ENCODE measurements at regions not wholly inside any gene's neighbourhood (a gene's known extent, or its start where the extent isn't known, plus 50 kb on each side); places are given as distances from the start of the nearest gene placed in this dataset.

GRCh38 chr10:35813219-35813618, 171.1 kb upstream of the FZD8 start:
- H3K27ac ChIP-seq (ENCODE audit: low read length): no peak overlapping the region
- no peak for TF ChIP-seq CTCF (IDR thresholded peaks at IDR 0.05)
- DNase-seq: no peak
- no peak overlapping the region for H3K4me3 ChIP-seq (ENCODE audit: low read length)
- no peaks in the 10 kb centered on the region for H3K36me3 Mint-ChIP-seq
- H3K27me3 ChIP-seq (ENCODE audit: control insufficient read depth, insufficient read depth, low read length): no peaks in the 10 kb centered on the region
- intact Hi-C loops (cut with micrococcal nuclease): no loop called here
- H3K4me1 Mint-ChIP-seq: no peaks in the 10 kb centered on the region
- 85% methylated on average over 3 of the region's 4 CpGs for WGBS (ENCODE audit: insufficient coverage)
- no peaks in the 10 kb centered on the region for H3K9me3 ChIP-seq (ENCODE audit: control insufficient read depth, insufficient read depth, low read length)
- no peak overlapping the region for H3K27ac Mint-ChIP-seq
- H3K27me3 Mint-ChIP-seq (ENCODE audit: low read depth in 2 of 2): peaks cover 0 to under 1% of the 10 kb centered on the region in 2 donors
- no peaks in the 10 kb centered on the region for H3K4me1 ChIP-seq (ENCODE audit: control insufficient read depth, insufficient read depth, low read length)
- H3K36me3 ChIP-seq (ENCODE audit: control insufficient read depth, insufficient read depth, low read length): no peaks in the 10 kb centered on the region
- no peak overlapping the region for H3K4me3 Mint-ChIP-seq
- peaks cover 7 to 9% of the 10 kb centered on the region in 2 donors for H3K9me3 Mint-ChIP-seq
- no peak for ATAC-seq

- H3K27ac Mint-ChIP-seq: no peak overlapping the region
- H3K27ac ChIP-seq (ENCODE audit: low read length): no peak overlapping the region
- H3K4me1 Mint-ChIP-seq: no peaks in the 10 kb centered on the region
- DNase-seq (no peak), ATAC-seq (no peak)
- peaks cover 0 to 3% of the 10 kb centered on the region in 2 donors for H3K27me3 Mint-ChIP-seq (ENCODE audit: low read depth in 2 of 2)
- intact Hi-C loops (cut with micrococcal nuclease): no loop called here
- no peaks in the 10 kb centered on the region for H3K36me3 Mint-ChIP-seq
- no peak for TF ChIP-seq CTCF (IDR thresholded peaks at IDR 0.05)
- no peaks in the 10 kb centered on the region for H3K9me3 ChIP-seq (ENCODE audit: control insufficient read depth, insufficient read depth, low read length)
- H3K4me3 Mint-ChIP-seq: no peak overlapping the region
- no peak overlapping the region for H3K4me3 ChIP-seq (ENCODE audit: low read length)
- WGBS (ENCODE audit: insufficient coverage): 100% methylated on average over 1 of the region's 1 CpG
- H3K4me1 ChIP-seq (ENCODE audit: control insufficient read depth, insufficient read depth, low read length): no peaks in the 10 kb centered on the region
- no peaks in the 10 kb centered on the region for H3K36me3 ChIP-seq (ENCODE audit: control insufficient read depth, insufficient read depth, low read length)
- peaks cover 7 to 9% of the 10 kb centered on the region in 2 donors for H3K9me3 Mint-ChIP-seq
- H3K27me3 ChIP-seq (ENCODE audit: control insufficient read depth, insufficient read depth, low read length): no peaks in the 10 kb centered on the region
These were observed 166.2 kb upstream of the FZD8 start for GRCh38 chr10:35808344-35808743.

GRCh38 chr10:35803046-35803445, 160.9 kb upstream of the FZD8 start:
- Mint-ChIP-seq H3K9me3 (peaks cover 2% of the 10 kb centered on the region in 2 donors), H3K27me3 (ENCODE audit: low read depth in 2 of 2) (peaks cover 0 to 1% of the 10 kb centered on the region in 2 donors), H3K4me3 (no peak overlapping the region), H3K27ac (no peak overlapping the region), H3K36me3 (no peaks in the 10 kb centered on the region), H3K4me1 (no peaks in the 10 kb centered on the region)
- H3K9me3 ChIP-seq (ENCODE audit: control insufficient read depth, insufficient read depth, low read length): no peaks in the 10 kb centered on the region
- ATAC-seq (no peak), DNase-seq (no peak)
- H3K36me3 ChIP-seq (ENCODE audit: control insufficient read depth, insufficient read depth, low read length): no peaks in the 10 kb centered on the region
- no peaks in the 10 kb centered on the region for H3K27me3 ChIP-seq (ENCODE audit: control insufficient read depth, insufficient read depth, low read length)
- 92% methylated on average over 2 of the region's 2 CpGs for WGBS (ENCODE audit: insufficient coverage)
- intact Hi-C loops (cut with micrococcal nuclease): no loop called here
- no peak overlapping the region for H3K4me3 ChIP-seq (ENCODE audit: low read length)
- H3K4me1 ChIP-seq (ENCODE audit: control insufficient read depth, insufficient read depth, low read length): no peaks in the 10 kb centered on the region
- H3K27ac ChIP-seq (ENCODE audit: low read length): no peak overlapping the region
- TF ChIP-seq CTCF (IDR thresholded peaks at IDR 0.05): no peak

GRCh38 chr10:35797187-35797586, 155.1 kb upstream of the FZD8 start:
- Histone ChIP-seq H3K27ac (ENCODE audit: low read length) (no peak overlapping the region), H3K4me1 (ENCODE audit: control insufficient read depth, insufficient read depth, low read length) (no peaks in the 10 kb centered on the region), H3K27me3 (ENCODE audit: control insufficient read depth, insufficient read depth, low read length) (no peaks in the 10 kb centered on the region), H3K36me3 (ENCODE audit: control insufficient read depth, insufficient read depth, low read length) (no peaks in the 10 kb centered on the region), H3K9me3 (ENCODE audit: control insufficient read depth, insufficient read depth, low read length) (no peaks in the 10 kb centered on the region), H3K4me3 (ENCODE audit: low read length) (no peak overlapping the region)
- H3K4me1 Mint-ChIP-seq: no peaks in the 10 kb centered on the region
- DNase-seq (no peak), ATAC-seq (no peak)
- intact Hi-C loops (cut with micrococcal nuclease): no loop called here
- H3K27ac Mint-ChIP-seq: no peak overlapping the region
- no peak for TF ChIP-seq CTCF (IDR thresholded peaks at IDR 0.05)
- H3K27me3 Mint-ChIP-seq (ENCODE audit: low read depth in 2 of 2): no peaks in the 10 kb centered on the region
- H3K4me3 Mint-ChIP-seq: no peak overlapping the region
- WGBS (ENCODE audit: insufficient coverage): 33% methylated on average over 1 of the region's 2 CpGs
- H3K9me3 Mint-ChIP-seq: no peaks in the 10 kb centered on the region
- no peaks in the 10 kb centered on the region for H3K36me3 Mint-ChIP-seq

Measured in natural killer cell (primary cell).